Retinal pigment epithelial cell (primary cell): ENCODE measurements at regions not wholly inside any gene's neighbourhood (a gene's known extent, or its start where the extent isn't known, plus 50 kb on each side); places are given as distances from the start of the nearest gene placed in this dataset.

Source experiments
- DNase-seq: peaks from one replicate; pipeline ENCODE4 v3.0.0-alpha.2; 2010; ENCODE audit warnings: low read depth
- H3K4me3 ChIP-seq: 2 replicates; pipeline ENCODE4 v1.5.1; 2011; ENCODE audit warnings: mild to moderate bottlenecking, low read length, control low read depth, moderate library complexity
- TF ChIP-seq, protein P1 (sequence below): conservative IDR thresholded peaks from 2 replicates; pipeline ENCODE4 v1.5.1; 2011; ENCODE audit warnings: low read depth, low read length, control low read depth, inconsistent platforms

DNA sequence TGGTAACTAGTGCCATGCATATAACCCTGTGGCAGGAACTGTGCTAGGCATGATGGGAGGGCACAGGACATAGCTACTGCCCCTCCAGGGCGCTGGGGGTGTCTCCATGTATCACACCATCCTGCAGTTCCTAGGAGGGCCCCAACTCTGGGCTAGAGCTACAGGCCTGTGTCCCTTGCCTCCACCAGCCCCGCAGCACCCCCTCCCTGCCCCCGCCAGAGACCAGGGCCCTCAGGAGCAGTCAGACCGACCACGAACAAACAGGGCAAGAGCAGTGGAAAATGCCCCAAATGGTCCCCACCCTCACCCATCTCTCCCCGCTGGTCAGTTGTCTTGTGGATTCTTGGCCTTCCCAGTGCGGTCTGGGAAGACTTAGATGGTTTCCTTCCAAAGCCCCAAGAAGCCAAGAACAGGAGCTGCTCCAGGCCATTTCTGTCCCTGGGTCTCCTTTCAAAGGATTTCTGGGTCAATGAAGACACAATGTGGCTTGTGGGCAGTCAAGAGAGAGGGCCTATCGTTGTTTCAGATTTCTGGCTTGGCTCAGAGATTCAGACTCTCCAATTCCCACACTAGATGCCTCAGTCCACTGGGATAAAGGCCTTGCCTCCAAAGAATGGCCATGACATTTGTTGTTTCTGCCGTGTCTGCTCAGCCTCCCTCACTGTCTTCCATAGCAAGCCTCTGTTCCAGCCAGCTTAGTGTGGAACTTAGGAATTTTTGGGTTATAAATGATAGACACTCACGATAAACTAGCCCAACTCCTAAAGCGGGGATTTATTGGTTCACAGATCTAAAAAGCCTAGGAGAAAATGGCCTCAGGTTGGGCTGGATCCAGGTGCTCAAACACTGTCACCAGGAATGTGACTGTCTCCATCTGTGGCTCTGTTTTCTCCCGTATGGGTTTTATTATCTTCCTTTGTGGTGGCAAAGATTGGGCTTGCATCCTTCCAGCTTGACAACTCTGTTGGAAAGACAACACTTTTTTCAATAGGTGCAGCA, 80.6 kb downstream of the LSM3 start:
- TF ChIP-seq, protein P1, sequence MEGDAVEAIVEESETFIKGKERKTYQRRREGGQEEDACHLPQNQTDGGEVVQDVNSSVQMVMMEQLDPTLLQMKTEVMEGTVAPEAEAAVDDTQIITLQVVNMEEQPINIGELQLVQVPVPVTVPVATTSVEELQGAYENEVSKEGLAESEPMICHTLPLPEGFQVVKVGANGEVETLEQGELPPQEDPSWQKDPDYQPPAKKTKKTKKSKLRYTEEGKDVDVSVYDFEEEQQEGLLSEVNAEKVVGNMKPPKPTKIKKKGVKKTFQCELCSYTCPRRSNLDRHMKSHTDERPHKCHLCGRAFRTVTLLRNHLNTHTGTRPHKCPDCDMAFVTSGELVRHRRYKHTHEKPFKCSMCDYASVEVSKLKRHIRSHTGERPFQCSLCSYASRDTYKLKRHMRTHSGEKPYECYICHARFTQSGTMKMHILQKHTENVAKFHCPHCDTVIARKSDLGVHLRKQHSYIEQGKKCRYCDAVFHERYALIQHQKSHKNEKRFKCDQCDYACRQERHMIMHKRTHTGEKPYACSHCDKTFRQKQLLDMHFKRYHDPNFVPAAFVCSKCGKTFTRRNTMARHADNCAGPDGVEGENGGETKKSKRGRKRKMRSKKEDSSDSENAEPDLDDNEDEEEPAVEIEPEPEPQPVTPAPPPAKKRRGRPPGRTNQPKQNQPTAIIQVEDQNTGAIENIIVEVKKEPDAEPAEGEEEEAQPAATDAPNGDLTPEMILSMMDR, result no peak

DNA sequence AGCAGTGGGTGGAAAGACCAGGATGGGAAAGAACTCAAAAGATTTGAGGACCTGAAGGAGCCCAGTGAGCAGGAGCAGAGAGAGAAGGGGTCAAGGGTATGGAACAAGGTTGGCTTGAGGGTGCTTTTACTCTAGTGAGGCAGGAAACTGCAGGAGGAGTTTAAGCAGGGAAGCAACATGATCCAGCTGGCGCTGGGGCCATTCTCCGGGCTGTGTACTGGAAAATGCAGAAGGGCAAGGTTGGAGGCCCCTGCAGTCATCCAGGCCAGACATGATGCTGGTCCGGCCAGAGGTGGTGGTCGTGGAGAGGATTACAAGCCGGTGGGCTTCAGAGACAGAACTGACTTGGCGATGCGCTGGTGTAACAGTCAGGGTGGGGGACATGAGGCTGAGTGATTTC, 81.8 kb downstream of the LSM3 start:
- no peak overlapping the region for H3K4me3 ChIP-seq
- TF ChIP-seq, protein P1, result no peak
- no peak for DNase-seq

More for the DNA sequence above, 80.6 kb downstream of the LSM3 start:
- no peak overlapping the region for H3K4me3 ChIP-seq
- DNase-seq, result no peak

DNA sequence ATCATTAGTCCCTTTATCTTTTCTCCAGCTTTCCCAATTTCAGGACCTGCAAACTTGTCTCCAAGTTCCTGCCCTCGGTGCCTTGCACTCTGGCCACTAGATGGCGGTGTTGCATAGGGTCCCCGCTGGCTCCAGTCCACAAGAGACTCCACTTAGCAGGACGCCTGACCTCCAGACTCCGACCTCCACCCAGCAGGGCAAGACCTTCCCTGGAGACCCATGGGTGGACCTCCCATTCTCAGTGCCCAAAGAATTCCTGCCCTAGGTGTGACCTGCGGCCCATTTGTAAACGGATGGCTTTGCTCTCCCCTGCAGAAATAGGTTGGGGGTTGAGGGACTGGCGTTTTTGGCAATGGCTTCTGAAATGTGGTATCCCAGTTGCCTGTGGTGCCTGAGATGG, 82.6 kb downstream of the LSM3 start:
- no peak overlapping the region for H3K4me3 ChIP-seq
- TF ChIP-seq, protein P1, result peak; percentile 99
- DNase-seq, result peak; percentile 35

DNA sequence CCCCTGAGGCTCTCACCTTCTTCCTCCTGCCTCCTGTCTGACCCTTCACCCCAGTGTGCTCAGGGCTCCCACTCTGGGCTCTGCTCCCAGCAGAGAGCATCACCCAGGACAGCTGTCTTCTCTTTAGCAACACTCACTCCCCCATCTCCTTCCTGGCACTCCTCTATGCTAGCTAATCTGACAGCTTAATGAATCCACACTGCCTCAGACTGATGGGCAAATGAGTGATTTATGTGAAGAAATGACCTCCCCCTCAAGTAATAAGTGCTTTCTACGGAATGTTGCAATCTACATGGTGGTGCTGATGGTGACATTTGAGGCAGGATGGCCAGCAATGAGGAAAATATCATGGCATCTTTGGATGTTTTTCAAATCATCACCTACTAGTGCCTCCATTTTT, 83.6 kb downstream of the LSM3 start:
- H3K4me3 ChIP-seq, result no peak overlapping the region
- DNase-seq, result no peak
- TF ChIP-seq, protein P1, result no peak

- H3K4me3 ChIP-seq, result no peak overlapping the region
- TF ChIP-seq, protein P1, result no peak
- DNase-seq, result no peak
These were observed 84.2 kb downstream of the LSM3 start for GRCh38 chr3:14262867-14263266.

- no peak overlapping the region for H3K4me3 ChIP-seq
- DNase-seq, result no peak
- TF ChIP-seq, protein P1, result no peak
These were observed 84.8 kb downstream of the LSM3 start for GRCh38 chr3:14263317-14264005.
